ENCODE measurements at regions not wholly inside any gene's neighbourhood (a gene's known extent, or its start where the extent isn't known, plus 50 kb on each side); places are given as distances from the start of the nearest gene placed in this dataset.
"Not testable (repeated sequence)": the region's sequence is repeated elsewhere in the genome, so short reads cannot be mapped to it uniquely, and the experiment has no call there.

- ATAC-seq (ENCODE audit: insufficient number of reproducible peaks, low FRiP score, low read depth) (no peak), DNase-seq (ENCODE audit: low spot score) (no peak)
- Histone ChIP-seq H3K27me3 (replicated peaks; ENCODE audit: insufficient read depth) (no peaks in the 10 kb centered on the region), H3K27ac (no peak overlapping the region), H3K4me3 (no peak overlapping the region), H3K36me3 (no peaks in the 10 kb centered on the region), H3K4me1 (ENCODE audit: control insufficient read depth in 1 of 2, low read depth in 2 of 2) (no peaks in the 10 kb centered on the region), H3K9me3 (peaks cover 3% of the 10 kb centered on the region)
- TF ChIP-seq CTCF (IDR thresholded peaks at IDR 0.05) = no peak
These were observed 306.6 kb downstream of the DTHD1 start for GRCh38 chr4:36587909-36588472.

- H3K9me3 ChIP-seq = peaks cover 3% of the 10 kb centered on the region
- ATAC-seq (ENCODE audit: insufficient number of reproducible peaks, low FRiP score, low read depth) = no peak
- no peak overlapping the region for H3K27ac ChIP-seq
- DNase-seq (ENCODE audit: low spot score) = no peak
- H3K4me3 ChIP-seq = no peak overlapping the region
- TF ChIP-seq CTCF (IDR thresholded peaks at IDR 0.05) = no peak
- no peaks in the 10 kb centered on the region for H3K27me3 ChIP-seq (replicated peaks; ENCODE audit: insufficient read depth)
- no peaks in the 10 kb centered on the region for H3K4me1 ChIP-seq (ENCODE audit: control insufficient read depth in 1 of 2, low read depth in 2 of 2)
- no peaks in the 10 kb centered on the region for H3K36me3 ChIP-seq
These were observed 308.9 kb downstream of the DTHD1 start for GRCh38 chr4:36590343-36590742.

GRCh38 chr4:36601864-36602495 is 320.6 kb downstream of the DTHD1 start:
- Histone ChIP-seq H3K4me3 (no peak overlapping the region), H3K36me3 (no peaks in the 10 kb centered on the region), H3K27me3 (replicated peaks; ENCODE audit: insufficient read depth) (no peaks in the 10 kb centered on the region), H3K4me1 (ENCODE audit: control insufficient read depth in 1 of 2, low read depth in 2 of 2) (no peaks in the 10 kb centered on the region), H3K27ac (no peak overlapping the region), H3K9me3 (no peaks in the 10 kb centered on the region)
- DNase-seq (ENCODE audit: low spot score) = no peak
- no peak for TF ChIP-seq CTCF (IDR thresholded peaks at IDR 0.05)
- no peak for ATAC-seq (ENCODE audit: insufficient number of reproducible peaks, low FRiP score, low read depth)

- Histone ChIP-seq H3K4me1 (ENCODE audit: control insufficient read depth in 1 of 2, low read depth in 2 of 2) (no peaks in the 10 kb centered on the region), H3K4me3 (no peak overlapping the region), H3K27ac (no peak overlapping the region), H3K27me3 (replicated peaks; ENCODE audit: insufficient read depth) (no peaks in the 10 kb centered on the region), H3K9me3 (no peaks in the 10 kb centered on the region), H3K36me3 (no peaks in the 10 kb centered on the region)
- ATAC-seq (ENCODE audit: insufficient number of reproducible peaks, low FRiP score, low read depth) (no peak), DNase-seq (ENCODE audit: low spot score) (no peak)
- no peak for TF ChIP-seq CTCF (IDR thresholded peaks at IDR 0.05)
These were observed 328.2 kb downstream of the DTHD1 start for GRCh38 chr4:36609661-36610060.

GRCh38 chr4:36610628-36611027 is 329.2 kb downstream of the DTHD1 start:
- ATAC-seq (ENCODE audit: insufficient number of reproducible peaks, low FRiP score, low read depth) (no peak), DNase-seq (ENCODE audit: low spot score) (no peak)
- TF ChIP-seq CTCF (IDR thresholded peaks at IDR 0.05) = no peak
- Histone ChIP-seq H3K4me1 (ENCODE audit: control insufficient read depth in 1 of 2, low read depth in 2 of 2) (no peaks in the 10 kb centered on the region), H3K9me3 (no peaks in the 10 kb centered on the region), H3K27me3 (replicated peaks; ENCODE audit: insufficient read depth) (no peaks in the 10 kb centered on the region), H3K4me3 (no peak overlapping the region), H3K27ac (no peak overlapping the region), H3K36me3 (no peaks in the 10 kb centered on the region)

- not testable (repeated sequence) for H3K27ac ChIP-seq; H3K36me3 ChIP-seq; ATAC-seq (ENCODE audit: insufficient number of reproducible peaks, low FRiP score, low read depth); H3K4me3 ChIP-seq; H3K4me1 ChIP-seq (ENCODE audit: control insufficient read depth in 1 of 2, low read depth in 2 of 2); H3K27me3 ChIP-seq (replicated peaks; ENCODE audit: insufficient read depth); DNase-seq (ENCODE audit: low spot score); H3K9me3 ChIP-seq
These were observed 331.7 kb downstream of the DTHD1 start for GRCh38 chr4:36613142-36613541.
